Endothelial cell (in vitro differentiated cells): ENCODE measurements at regions not wholly inside any gene's neighbourhood (a gene's known extent, or its start where the extent isn't known, plus 50 kb on each side); places are given as distances from the start of the nearest gene placed in this dataset.

Experiments used
- DNase-seq: peaks from one replicate; pipeline ENCODE4 v3.0.0; 2021; ENCODE audit warnings: low spot score
- H3K27ac Mint-ChIP-seq: one replicate; pipeline ENCODE4 v1.8.0; 2021; ENCODE audit warnings: mixed read lengths, inconsistent platforms; ENCODE audit not compliant: unreplicated experiment
- H3K27me3 Mint-ChIP-seq: one replicate; pipeline ENCODE4 v1.8.0; 2021; ENCODE audit warnings: mild to moderate bottlenecking, moderate library complexity, mixed read lengths, inconsistent platforms; ENCODE audit not compliant: unreplicated experiment
- H3K36me3 Mint-ChIP-seq: one replicate; pipeline ENCODE4 v1.8.0; 2021; ENCODE audit warnings: mild to moderate bottlenecking, low read depth, mixed read lengths, inconsistent platforms; ENCODE audit not compliant: unreplicated experiment
- H3K4me1 Mint-ChIP-seq: one replicate; pipeline ENCODE4 v1.8.0; 2021; ENCODE audit warnings: mild to moderate bottlenecking, mixed read lengths, inconsistent platforms; ENCODE audit not compliant: unreplicated experiment
- H3K4me3 Mint-ChIP-seq: one replicate; pipeline ENCODE4 v1.8.0; 2021; ENCODE audit warnings: mild to moderate bottlenecking, mixed read lengths, inconsistent platforms; ENCODE audit not compliant: unreplicated experiment
- H3K9me3 Mint-ChIP-seq: one replicate; pipeline ENCODE4 v1.8.0; 2021; ENCODE audit warnings: mixed read lengths, inconsistent platforms; ENCODE audit not compliant: unreplicated experiment
- CTCF ChIP-seq: fragments of 200-600 bp; sonication (generic); IDR thresholded peaks from one replicate; pipeline ENCODE4 v1.5.0; 2021; ENCODE audit warnings: antibody characterized with exemption; ENCODE audit not compliant: unreplicated experiment

- Mint-ChIP-seq H3K27ac (no peak overlapping the region), H3K4me3 (no peak overlapping the region), H3K4me1 (no peaks in the 10 kb centered on the region), H3K27me3 (no peaks in the 10 kb centered on the region), H3K9me3 (no peaks in the 10 kb centered on the region), H3K36me3 (no peaks in the 10 kb centered on the region)
- no peak for DNase-seq
- TF ChIP-seq CTCF = no peak
Measured at GRCh38 chr14:59009967-59010366, 178.5 kb upstream of the DAAM1 start.

- Mint-ChIP-seq H3K27me3 (no peaks in the 10 kb centered on the region), H3K9me3 (no peaks in the 10 kb centered on the region), H3K4me1 (no peaks in the 10 kb centered on the region), H3K4me3 (no peak overlapping the region), H3K27ac (no peak overlapping the region), H3K36me3 (no peaks in the 10 kb centered on the region)
- no peak for DNase-seq
- TF ChIP-seq CTCF = no peak
Measured at GRCh38 chr14:59013672-59014298, 174.7 kb upstream of the DAAM1 start.

GRCh38 chr14:59015482-59015881 lies 173.0 kb upstream of the DAAM1 start:
- Mint-ChIP-seq H3K27ac (no peak overlapping the region), H3K27me3 (no peaks in the 10 kb centered on the region), H3K36me3 (no peaks in the 10 kb centered on the region), H3K4me3 (no peak overlapping the region), H3K4me1 (no peaks in the 10 kb centered on the region), H3K9me3 (no peaks in the 10 kb centered on the region)
- no peak for DNase-seq
- TF ChIP-seq CTCF = no peak

GRCh38 chr14:59017285-59017965 lies 171.0 kb upstream of the DAAM1 start:
- TF ChIP-seq CTCF = no peak
- Mint-ChIP-seq H3K36me3 (no peaks in the 10 kb centered on the region), H3K4me3 (no peak overlapping the region), H3K9me3 (no peaks in the 10 kb centered on the region), H3K27me3 (no peaks in the 10 kb centered on the region), H3K4me1 (no peaks in the 10 kb centered on the region), H3K27ac (no peak overlapping the region)
- no peak for DNase-seq

GRCh38 chr14:59018460-59018859 lies 170.0 kb upstream of the DAAM1 start:
- no peak for TF ChIP-seq CTCF
- no peaks in the 10 kb centered on the region for H3K9me3 Mint-ChIP-seq
- H3K4me3 Mint-ChIP-seq = no peak overlapping the region
- H3K4me1 Mint-ChIP-seq = no peaks in the 10 kb centered on the region
- DNase-seq = no peak
- no peaks in the 10 kb centered on the region for H3K27me3 Mint-ChIP-seq
- no peaks in the 10 kb centered on the region for H3K36me3 Mint-ChIP-seq
- no peak overlapping the region for H3K27ac Mint-ChIP-seq
